Naive B cell (primary cell): ENCODE measurements at regions not wholly inside any gene's neighbourhood (a gene's known extent, or its start where the extent isn't known, plus 50 kb on each side); places are given as distances from the start of the nearest gene placed in this dataset.

Experiments
- ATAC-seq, 2 donors: fragments of 150-1000 bp; cut with Tn5 transposase; 2 replicates each; pipeline ENCODE4 v1.10.0; 2021; ENCODE audit warnings: low read depth in 2 of 2, mild to moderate bottlenecking in 2 of 2, moderate library complexity in 2 of 2
- DNase-seq: peaks from one replicate; pipeline ENCODE4 v3.0.0; 2022
- H3K27ac Mint-ChIP-seq, 6 donors: one replicate each; pipeline ENCODE4 v1.8.0; 2020 to 2022; ENCODE audit warnings: mild to moderate bottlenecking in 6 of 6, mixed read lengths in 6 of 6, moderate library complexity in 5 of 6, inconsistent platforms in 2 of 6
- H3K27me3 Mint-ChIP-seq, 3 donors: one replicate each; pipeline ENCODE4 v1.8.0; 2021 to 2022; ENCODE audit warnings: mixed read lengths in 3 of 3, mild to moderate bottlenecking in 1 of 3
- H3K36me3 Mint-ChIP-seq, 2 donors: one replicate each; pipeline ENCODE4 v1.8.0; 2020 to 2022; ENCODE audit warnings: mixed read lengths in 2 of 2, inconsistent platforms in 1 of 2, mild to moderate bottlenecking in 1 of 2
- H3K4me1 Mint-ChIP-seq, 3 donors: one replicate each; pipeline ENCODE4 v1.8.0; 2020 to 2022; ENCODE audit warnings: mixed read lengths in 3 of 3, inconsistent platforms in 1 of 3, mild to moderate bottlenecking in 1 of 3, moderate library complexity in 1 of 3
- H3K4me3 Mint-ChIP-seq, 8 donors: one replicate each; pipeline ENCODE4 v1.8.0; 2020 to 2022; ENCODE audit warnings: mild to moderate bottlenecking in 8 of 8, mixed read lengths in 8 of 8, moderate library complexity in 8 of 8, inconsistent platforms in 2 of 8
- H3K9me3 Mint-ChIP-seq, 7 donors: one replicate each; pipeline ENCODE4 v1.8.0; 2020 to 2022; ENCODE audit warnings: mixed read lengths in 7 of 7, mild to moderate bottlenecking in 5 of 7, inconsistent platforms in 2 of 7, moderate library complexity in 1 of 7

DNA sequence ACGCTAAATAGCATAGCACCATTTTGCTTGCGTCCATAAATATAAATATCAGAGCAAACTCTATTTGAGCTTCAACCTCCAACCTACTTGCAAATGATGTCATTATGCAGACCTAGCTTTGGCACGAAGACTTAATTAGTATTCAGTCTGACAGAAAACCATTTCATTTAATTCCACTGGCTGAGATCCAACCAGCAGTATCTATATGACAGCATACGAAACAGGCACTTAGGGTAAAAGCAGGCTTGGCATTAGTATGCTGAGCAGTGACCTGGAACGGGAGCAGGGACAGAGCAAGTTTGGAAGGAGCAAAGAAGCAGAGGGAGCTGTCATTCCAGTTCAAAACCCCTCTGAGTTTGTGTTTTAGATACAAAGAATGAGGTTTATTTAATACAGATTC is 312.5 kb upstream of the CHRM2 start:
- Mint-ChIP-seq H3K9me3 (peaks cover 0 to 13% (median 9%) of the 10 kb centered on the region in 7 donors), H3K4me1 (no peaks in the 10 kb centered on the region), H3K4me3 (no peak overlapping the region), H3K27ac (no peak overlapping the region), H3K27me3 (no peaks in the 10 kb centered on the region), H3K36me3 (no peaks in the 10 kb centered on the region)
- DNase-seq (no peak), ATAC-seq (no peak)

DNA sequence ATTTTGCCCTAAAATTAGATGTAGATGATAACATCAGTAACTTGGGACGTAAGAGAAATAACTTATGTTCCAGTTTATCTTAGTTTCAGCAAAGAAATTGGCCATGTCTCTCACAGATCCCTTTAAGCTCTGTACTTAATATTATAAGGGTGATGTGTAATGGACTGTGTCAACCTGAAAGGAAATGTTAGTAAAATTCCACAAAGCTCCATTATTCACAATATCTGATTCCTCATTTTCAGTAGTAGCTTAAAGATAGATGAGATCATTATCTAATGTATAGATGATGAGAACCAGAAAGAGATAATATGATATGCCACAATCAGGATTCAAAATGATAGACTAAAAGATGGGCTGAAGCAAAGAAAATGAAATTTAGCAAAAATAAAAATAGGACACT is 316.8 kb upstream of the CHRM2 start:
- Mint-ChIP-seq H3K36me3 (no peaks in the 10 kb centered on the region), H3K4me1 (no peaks in the 10 kb centered on the region), H3K27me3 (no peaks in the 10 kb centered on the region), H3K9me3 (peaks cover 0 to 4% (median 0%) of the 10 kb centered on the region in 7 donors), H3K27ac (no peak overlapping the region), H3K4me3 (no peak overlapping the region)
- DNase-seq: no peak
- ATAC-seq: no peak

DNA sequence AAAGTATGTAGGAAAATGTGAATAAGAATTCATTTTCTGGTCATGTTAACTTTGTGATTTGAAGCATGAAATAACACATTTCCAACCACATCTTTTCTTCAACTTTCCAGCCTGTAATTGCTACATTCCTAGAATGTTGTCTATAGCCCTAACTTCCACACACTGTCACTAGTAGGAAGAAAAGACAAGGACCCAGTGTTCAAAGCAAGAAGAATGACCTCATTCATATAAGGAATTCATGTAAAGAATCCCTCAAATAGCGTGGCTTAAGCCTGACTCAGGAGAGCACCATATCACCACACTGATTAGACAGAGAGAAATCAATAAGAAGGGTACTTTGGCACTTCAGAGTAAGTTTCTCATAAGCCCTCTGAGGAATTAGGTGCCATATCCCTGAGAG is 318.7 kb upstream of the CHRM2 start:
- Mint-ChIP-seq H3K4me3 (no peak overlapping the region), H3K4me1 (no peaks in the 10 kb centered on the region), H3K9me3 (peaks cover 0 to 4% (median 0%) of the 10 kb centered on the region in 7 donors), H3K27me3 (no peaks in the 10 kb centered on the region), H3K27ac (no peak overlapping the region), H3K36me3 (no peaks in the 10 kb centered on the region)
- ATAC-seq (no peak), DNase-seq (no peak)

DNA sequence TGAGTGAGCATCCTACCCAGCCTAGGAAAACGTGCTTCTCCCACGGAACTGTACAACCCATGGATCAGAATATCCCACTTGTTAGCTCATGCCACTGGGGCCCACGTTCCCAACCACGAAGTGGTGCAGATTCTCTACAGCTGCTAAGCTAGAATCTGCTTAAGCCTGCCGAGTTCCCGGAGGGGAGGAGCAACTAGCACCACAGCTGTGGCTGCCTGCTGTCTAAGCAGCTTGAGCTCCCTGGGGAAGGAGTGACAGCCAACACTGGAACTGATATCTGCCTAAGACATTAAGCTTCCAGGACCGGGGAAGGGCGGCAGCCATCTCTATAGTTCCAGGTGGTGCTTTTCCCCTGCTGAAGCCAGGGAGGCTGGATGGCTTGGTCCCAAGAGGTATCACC is 334.7 kb upstream of the CHRM2 start:
- Mint-ChIP-seq H3K36me3 (no peaks in the 10 kb centered on the region), H3K4me3 (no peak overlapping the region), H3K4me1 (no peaks in the 10 kb centered on the region), H3K27ac (no peak overlapping the region), H3K9me3 (peaks cover 2 to 16% (median 13%) of the 10 kb centered on the region in 7 donors), H3K27me3 (no peaks in the 10 kb centered on the region)
- DNase-seq (no peak), ATAC-seq (no peak)

DNA sequence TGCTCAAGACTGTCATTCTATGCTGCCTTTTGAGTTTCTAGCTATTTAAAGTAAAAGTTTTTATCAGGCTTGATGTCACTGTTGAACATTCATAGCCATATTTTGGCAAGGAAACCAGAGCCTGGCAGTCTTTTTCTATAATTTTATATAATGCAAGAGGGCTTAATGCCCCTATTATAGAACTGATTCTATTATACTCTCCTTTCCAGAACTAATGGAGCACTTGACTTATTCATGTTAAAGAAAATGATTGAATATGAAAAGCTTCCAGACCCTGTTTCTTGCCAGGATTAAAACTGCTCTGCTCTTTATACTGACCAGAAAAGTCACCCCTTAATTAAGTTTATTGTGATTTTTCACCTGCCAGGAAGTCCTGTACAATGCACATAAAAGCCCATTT is 337.6 kb upstream of the CHRM2 start:
- Mint-ChIP-seq H3K27me3 (no peaks in the 10 kb centered on the region), H3K9me3 (peaks cover 6 to 26% (median 13%) of the 10 kb centered on the region in 7 donors), H3K4me3 (no peak overlapping the region), H3K27ac (no peak overlapping the region), H3K4me1 (no peaks in the 10 kb centered on the region), H3K36me3 (no peaks in the 10 kb centered on the region)
- ATAC-seq: no peak
- no peak for DNase-seq

DNA sequence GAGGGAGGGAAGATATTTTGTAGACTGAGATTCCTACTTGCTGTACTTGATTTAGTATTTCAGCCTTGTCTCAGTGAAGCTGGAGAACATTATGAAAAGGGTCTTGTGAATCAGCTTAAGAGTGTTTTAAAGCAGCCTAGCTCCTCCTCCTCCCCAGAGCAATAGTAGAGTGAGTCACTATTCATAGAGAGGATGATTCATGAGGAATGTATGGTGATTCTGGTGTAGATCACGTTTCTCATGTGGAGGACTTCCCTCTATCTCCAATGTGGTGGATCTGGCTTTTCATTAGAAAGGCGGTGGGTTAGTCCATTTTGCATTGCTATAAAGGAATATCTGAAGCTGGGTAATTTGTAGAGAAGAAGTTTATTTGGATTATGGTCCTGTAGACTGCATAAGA is 340.1 kb upstream of the CHRM2 start:
- no peaks in the 10 kb centered on the region for H3K4me1 Mint-ChIP-seq

DNA sequence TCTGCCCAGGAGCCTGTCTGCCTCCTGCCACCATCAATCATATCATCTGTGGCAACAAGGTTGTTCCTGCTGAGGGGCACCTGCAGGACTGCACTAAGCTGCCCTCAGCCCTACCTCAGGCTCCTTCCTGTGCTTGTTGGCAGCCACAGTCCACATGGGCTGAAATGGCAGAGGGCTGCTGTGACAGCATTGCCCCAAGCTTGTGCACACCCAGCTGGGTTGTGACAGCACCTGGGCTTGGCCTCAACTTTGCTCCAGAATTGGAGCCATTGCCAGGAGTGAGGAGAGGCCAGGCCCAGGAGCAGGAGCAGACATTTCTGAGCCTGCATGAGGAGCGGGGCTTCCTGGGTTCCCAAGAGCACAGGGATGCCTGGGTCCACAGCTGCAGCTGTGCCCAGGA is 340.9 kb upstream of the CHRM2 start:
- ATAC-seq: no peak
- no peaks in the 10 kb centered on the region for H3K27me3 Mint-ChIP-seq
- H3K4me1 Mint-ChIP-seq: no peaks in the 10 kb centered on the region
- no peak overlapping the region for H3K27ac Mint-ChIP-seq
- no peaks in the 10 kb centered on the region for H3K36me3 Mint-ChIP-seq
- H3K9me3 Mint-ChIP-seq: peaks cover 0 to 26% (median 4%) of the 10 kb centered on the region in 7 donors
- no peak overlapping the region for H3K4me3 Mint-ChIP-seq
- DNase-seq: no peak

More for the DNA sequence above, 340.1 kb upstream of the CHRM2 start:
- Mint-ChIP-seq H3K27me3 (no peaks in the 10 kb centered on the region), H3K36me3 (no peaks in the 10 kb centered on the region), H3K27ac (no peak overlapping the region), H3K9me3 (peaks cover 4 to 26% (median 4%) of the 10 kb centered on the region in 7 donors), H3K4me3 (no peak overlapping the region)
- ATAC-seq (no peak), DNase-seq (no peak)

DNA sequence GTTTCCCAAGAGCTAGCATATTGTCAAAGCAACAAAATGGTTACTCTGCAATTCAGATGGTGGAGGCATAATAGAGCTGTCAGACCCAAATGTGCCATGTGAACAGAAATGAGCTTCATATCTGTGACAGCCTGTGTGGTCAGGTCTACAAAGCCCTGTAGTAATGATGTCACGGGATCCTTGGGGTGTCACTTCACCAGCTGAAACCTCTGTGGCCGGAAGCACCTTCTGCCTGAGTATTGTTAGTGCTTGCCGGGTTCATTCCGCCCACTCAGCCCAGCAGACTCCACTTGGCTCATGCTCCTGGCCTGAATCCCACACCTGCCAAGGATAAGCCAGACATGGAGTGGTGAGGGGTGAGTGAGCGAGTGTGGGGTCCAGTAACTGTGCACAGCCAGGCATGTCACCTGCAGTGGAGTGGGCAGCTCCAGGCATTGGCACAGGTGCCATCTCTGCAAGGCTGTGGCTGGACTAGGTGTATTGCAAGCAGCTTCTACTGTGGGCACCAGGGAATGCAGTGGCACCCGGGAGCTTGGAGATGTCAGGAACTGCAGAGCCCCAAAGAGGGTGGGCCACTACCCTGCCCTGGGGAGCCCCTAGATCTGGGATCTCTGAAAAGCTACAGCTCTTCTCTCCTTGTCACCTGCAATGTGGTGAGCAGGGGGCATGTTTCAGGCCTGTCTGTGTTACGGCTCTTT is 341.9 kb upstream of the CHRM2 start:
- Mint-ChIP-seq H3K27ac (no peak overlapping the region), H3K9me3 (peaks cover 0 to 26% (median 4%) of the 10 kb centered on the region in 7 donors), H3K36me3 (no peaks in the 10 kb centered on the region), H3K27me3 (no peaks in the 10 kb centered on the region), H3K4me1 (no peaks in the 10 kb centered on the region), H3K4me3 (no peak overlapping the region)
- ATAC-seq (no peak), DNase-seq (no peak)

DNA sequence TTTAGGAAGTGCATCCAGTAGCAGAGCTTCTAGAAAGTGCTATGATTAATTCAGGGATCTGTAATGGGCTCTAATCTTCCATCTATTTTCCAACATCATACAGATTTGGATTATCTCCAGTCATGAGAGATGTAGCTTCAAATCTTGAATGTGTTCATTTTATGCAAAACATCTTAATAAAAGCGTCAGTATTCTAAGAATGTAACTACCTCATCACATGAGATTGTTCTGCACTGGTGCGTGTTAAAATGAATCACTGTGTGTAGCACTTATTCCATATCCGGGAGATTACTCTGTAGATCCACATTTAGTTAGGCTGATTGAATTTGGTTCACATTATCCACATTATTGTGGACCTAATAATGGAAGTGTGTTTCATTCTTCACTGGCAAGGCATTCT is 344.9 kb upstream of the CHRM2 start:
- no peak overlapping the region for H3K4me3 Mint-ChIP-seq
- peaks cover 0 to 20% (median 4%) of the 10 kb centered on the region in 7 donors for H3K9me3 Mint-ChIP-seq
- H3K27me3 Mint-ChIP-seq: no peaks in the 10 kb centered on the region
- H3K4me1 Mint-ChIP-seq: no peaks in the 10 kb centered on the region
- no peak for DNase-seq
- ATAC-seq: no peak
- H3K27ac Mint-ChIP-seq: no peak overlapping the region
- H3K36me3 Mint-ChIP-seq: no peaks in the 10 kb centered on the region

DNA sequence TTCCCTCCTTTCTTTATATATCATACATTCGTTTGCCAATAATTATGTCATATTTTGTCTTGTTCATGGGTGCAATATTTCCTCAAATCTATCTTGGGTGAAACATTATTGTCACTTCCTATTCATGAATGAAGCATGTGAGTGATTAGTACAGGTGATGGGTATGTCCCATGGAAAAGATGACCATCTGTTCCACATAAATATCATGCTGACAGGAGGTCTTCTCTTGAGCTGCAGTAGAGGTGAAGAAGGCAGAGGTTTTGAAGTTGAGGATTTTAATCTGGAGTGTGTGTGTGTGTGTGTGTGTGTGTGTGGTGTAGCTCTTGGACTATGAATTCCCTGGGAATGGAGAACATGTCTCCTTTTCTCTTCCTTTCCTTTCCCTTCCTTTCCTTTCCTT is 350.5 kb upstream of the CHRM2 start:
- Mint-ChIP-seq H3K27me3 (no peaks in the 10 kb centered on the region), H3K36me3 (no peaks in the 10 kb centered on the region)
- ATAC-seq: no peak

DNA sequence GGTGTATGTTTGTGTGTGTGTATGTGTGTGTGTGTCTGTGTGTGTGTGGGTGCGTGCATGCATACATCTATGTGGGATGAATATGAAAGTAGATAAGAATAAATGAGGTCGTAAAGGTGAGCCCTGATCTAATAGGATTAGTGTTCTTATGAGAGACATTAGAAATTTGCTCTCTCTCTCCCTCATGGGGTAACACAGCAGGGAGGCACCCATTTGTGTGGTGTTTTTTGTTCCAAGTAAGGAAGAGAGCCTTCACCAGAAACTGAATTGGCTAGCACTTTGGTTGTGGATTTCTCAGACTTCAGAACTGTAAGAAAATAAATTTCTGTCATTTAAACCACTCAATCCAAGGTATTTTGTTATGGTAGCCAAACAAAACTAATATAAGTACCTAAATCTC is 353.7 kb upstream of the CHRM2 start:
- H3K9me3 Mint-ChIP-seq: peaks cover 3 to 19% (median 9%) of the 10 kb centered on the region in 7 donors
- H3K27ac Mint-ChIP-seq: no peak overlapping the region
- no peaks in the 10 kb centered on the region for H3K36me3 Mint-ChIP-seq
- H3K27me3 Mint-ChIP-seq: no peaks in the 10 kb centered on the region
- no peak for DNase-seq
- no peaks in the 10 kb centered on the region for H3K4me1 Mint-ChIP-seq
- no peak overlapping the region for H3K4me3 Mint-ChIP-seq
- ATAC-seq: no peak

More for the DNA sequence above, 350.5 kb upstream of the CHRM2 start:
- Mint-ChIP-seq H3K9me3 (peaks cover 0 to 14% (median under 1%) of the 10 kb centered on the region in 7 donors), H3K4me1 (no peaks in the 10 kb centered on the region), H3K4me3 (no peak overlapping the region), H3K27ac (no peak overlapping the region)
- DNase-seq: no peak

DNA sequence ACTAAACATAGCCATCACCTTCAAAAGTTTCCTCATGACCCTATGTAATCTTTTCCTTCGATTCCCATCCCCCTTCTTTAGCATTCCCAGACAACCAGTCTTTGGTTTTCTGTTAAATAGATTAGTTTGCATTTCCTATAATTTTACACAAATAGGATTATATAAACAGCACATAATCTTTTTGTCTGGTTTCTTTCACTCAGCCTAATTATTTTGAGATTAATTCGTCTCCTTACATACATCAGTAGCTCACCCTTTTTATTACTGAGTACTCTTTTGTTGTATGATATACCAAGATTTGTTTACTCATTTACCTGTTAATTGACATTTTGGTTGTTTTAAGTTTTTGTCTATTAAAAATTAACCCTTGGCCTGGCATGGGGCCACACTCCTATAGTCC is 354.7 kb upstream of the CHRM2 start:
- Mint-ChIP-seq H3K4me1 (no peaks in the 10 kb centered on the region), H3K27me3 (no peaks in the 10 kb centered on the region), H3K27ac (no peak overlapping the region), H3K36me3 (no peaks in the 10 kb centered on the region), H3K9me3 (peaks cover 6 to 28% (median 13%) of the 10 kb centered on the region in 7 donors), H3K4me3 (no peak overlapping the region)
- ATAC-seq: no peak
- DNase-seq: no peak

DNA sequence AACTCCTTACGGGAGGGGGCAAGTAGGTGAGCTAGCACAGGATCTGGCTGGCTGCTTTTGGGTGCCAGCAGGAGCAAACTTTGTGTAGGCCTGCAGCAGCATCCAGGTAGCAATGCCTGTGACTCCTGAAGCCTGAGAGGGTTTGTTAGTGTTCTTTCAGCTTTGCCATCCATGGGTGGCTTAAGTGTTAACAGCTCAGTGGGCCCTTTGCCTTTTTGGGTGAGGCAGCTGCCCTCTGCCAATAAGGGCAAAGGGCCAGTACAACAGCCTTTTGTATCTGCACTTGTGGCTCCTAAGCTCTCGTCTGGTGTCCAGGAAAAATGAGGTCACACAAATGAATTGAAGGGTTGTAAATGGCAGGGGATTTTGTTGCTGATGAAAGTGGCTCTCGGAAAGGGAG is 359.0 kb upstream of the CHRM2 start:
- no peaks in the 10 kb centered on the region for H3K4me1 Mint-ChIP-seq
- H3K4me3 Mint-ChIP-seq: no peak overlapping the region
- H3K9me3 Mint-ChIP-seq: peaks cover 6 to 28% (median 13%) of the 10 kb centered on the region in 7 donors
- no peaks in the 10 kb centered on the region for H3K36me3 Mint-ChIP-seq
- no peak overlapping the region for H3K27ac Mint-ChIP-seq
- DNase-seq: no peak
- no peaks in the 10 kb centered on the region for H3K27me3 Mint-ChIP-seq
- no peak for ATAC-seq

DNA sequence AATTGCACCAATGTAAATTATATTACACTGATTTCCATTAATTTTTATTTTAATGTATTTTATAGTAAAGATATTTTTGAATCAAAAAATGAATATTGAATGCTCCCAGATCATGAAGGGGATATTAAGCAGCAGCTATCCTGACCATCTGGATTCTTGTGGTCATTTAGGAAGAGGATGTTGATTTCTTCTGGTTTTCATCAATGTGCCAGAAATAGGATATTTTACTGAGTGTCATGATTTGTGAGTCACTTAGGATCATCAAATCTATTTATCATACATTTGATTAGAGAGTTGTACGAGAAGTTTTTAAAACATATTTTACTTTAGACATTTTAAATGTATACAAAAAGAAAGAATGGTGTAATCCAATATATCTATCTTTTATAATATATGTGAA is 366.3 kb upstream of the CHRM2 start:
- Mint-ChIP-seq H3K27me3 (no peaks in the 10 kb centered on the region), H3K9me3 (peaks cover 0 to 7% (median 4%) of the 10 kb centered on the region in 7 donors), H3K4me1 (no peaks in the 10 kb centered on the region), H3K4me3 (no peak overlapping the region), H3K36me3 (no peaks in the 10 kb centered on the region), H3K27ac (no peak overlapping the region)
- ATAC-seq: no peak
- DNase-seq: no peak

DNA sequence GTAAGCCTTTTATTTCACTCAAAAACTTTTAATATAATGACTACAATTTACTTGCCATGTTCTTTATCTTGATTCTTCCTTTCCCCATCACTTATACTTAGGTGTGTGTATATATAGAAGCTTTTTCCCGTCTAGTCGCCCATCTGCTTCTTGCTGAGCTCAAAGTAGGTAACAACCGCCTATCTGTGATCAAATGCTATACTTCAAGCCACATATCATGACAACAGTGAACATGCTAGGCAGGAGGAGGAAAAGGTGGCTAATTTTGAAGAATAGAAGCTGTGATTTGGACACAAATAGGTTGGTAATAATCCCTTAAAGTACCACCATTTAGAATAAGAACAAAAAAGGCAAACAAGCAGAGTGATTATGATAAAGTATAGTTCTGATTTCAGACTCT is 367.3 kb upstream of the CHRM2 start:
- Mint-ChIP-seq H3K9me3 (peaks cover 0 to 7% (median 4%) of the 10 kb centered on the region in 7 donors), H3K4me1 (no peaks in the 10 kb centered on the region), H3K27ac (peak overlapping the region in 1 of 6 donors; percentile 13), H3K36me3 (no peaks in the 10 kb centered on the region), H3K27me3 (no peaks in the 10 kb centered on the region), H3K4me3 (no peak overlapping the region)
- no peak for ATAC-seq
- no peak for DNase-seq
